Right lobe of liver (tissue), 6 donors: ENCODE measurements at regions not wholly inside any gene's neighbourhood (a gene's known extent, or its start where the extent isn't known, plus 50 kb on each side); places are given as distances from the start of the nearest gene placed in this dataset.

Source experiments
- ATAC-seq, 4 donors: fragments of 200-7000 bp; cut with Tn5 transposase; one replicate each; pipeline ENCODE4 v1.9.1; 2020; ENCODE audit warnings: mild to moderate bottlenecking in 4 of 4, moderate library complexity in 4 of 4
- DNase-seq, 3 donors: peaks; one replicate each; pipeline ENCODE4 v3.0.0-alpha.2; 2020
- H3K27ac ChIP-seq, 3 donors: fragments of 200-600 bp; one replicate each; pipeline ENCODE4 v1.8.0; 2022
- H3K27me3 ChIP-seq, 2 donors: fragments of 200-600 bp; one replicate each; pipeline ENCODE4 v1.8.0; 2022
- H3K36me3 ChIP-seq, 4 donors: fragments of 200-600 bp; sonication (generic) in 1 of 4; one replicate each; pipeline versions ENCODE4 v1.5.1 to v1.8.0; 2017 to 2022; ENCODE audit warnings: control low read depth in 1 of 4
- H3K4me1 ChIP-seq, 4 donors: fragments of 200-600 bp; sonication (generic) in 1 of 4; one replicate each; pipeline versions ENCODE4 v1.5.1 to v1.8.0; 2017 to 2022; ENCODE audit warnings: control low read depth in 1 of 4
- H3K4me3 ChIP-seq, 3 donors: fragments of 200-600 bp; one replicate each; pipeline ENCODE4 v1.8.0; 2022
- H3K9me3 ChIP-seq, 4 donors: fragments of 200-600 bp; sonication (generic) in 1 of 4; one replicate each; pipeline versions ENCODE4 v1.5.1 to v1.8.0; 2017 to 2022; ENCODE audit warnings: control low read depth in 1 of 4
- POLR2A ChIP-seq: fragments of 450-650 bp; IDR thresholded peaks from one replicate; pipeline ENCODE4 v1.6.1; 2017; ENCODE audit warnings: antibody characterized with exemption, mild to moderate bottlenecking
- WGBS: methylation state at CpG from one replicate; pipeline ENCODE4 v1.1.6; 2018; ENCODE audit warnings: low coverage, low lambda C conversion rate; ENCODE audit not compliant: insufficient coverage; ENCODE audit errors: missing lambda C conversion rate; 5-methylcytosine and 5-hydroxymethylcytosine counted together
- intact Hi-C, 2 donors: fragments of 100-400 bp; cut with DNase I; formaldehyde crosslinking; loops; one replicate each; pipeline versions ENCODE4 v1.11.2 to v1.14.1; 2022
- TF ChIP-seq, protein P1 (sequence below), 4 donors: fragments of 200-600 bp in 3 of 4; fragments of 450-650 bp in 1 of 4; IDR thresholded peaks; one replicate each; pipeline versions ENCODE4 v1.5.1 to v1.8.0; 2016 to 2022; ENCODE audit warnings: antibody characterized with exemption in 4 of 4, mild to moderate bottlenecking in 2 of 4
- donor health status: DM: no; HTN: yes; CAD: no.
- donor health status: DM: no; HTN: no; CAD: no.
- donor health status: DM: no; HTN: no; CAD: no.
- donor health status: DM: no; HTN: yes; CAD: no.
- donor health status: DM: no; HTN: yes; CAD: no.

DNA sequence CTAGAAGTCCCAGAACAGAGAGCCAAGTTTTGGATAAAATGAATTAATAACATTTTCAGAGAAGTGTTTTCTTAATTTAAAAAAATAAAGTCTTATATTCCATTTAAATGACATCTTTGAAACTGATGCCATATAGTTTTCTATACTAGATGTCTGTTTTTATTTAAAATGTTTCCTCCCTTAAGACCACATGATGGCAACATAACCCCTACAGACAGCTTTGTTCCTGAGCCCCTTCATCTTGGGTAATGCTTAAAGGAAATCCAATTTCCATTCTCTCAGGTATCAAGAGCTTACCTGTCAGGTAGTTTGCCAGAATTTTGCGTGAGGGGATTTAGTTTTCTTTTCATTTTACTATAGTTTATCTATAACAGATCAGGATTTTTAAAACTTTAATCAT lies 181.4 kb upstream of the UGT8 start:
- DNase-seq, result no peak
- intact Hi-C loops, result no loop called here
- no peak for ATAC-seq

DNA sequence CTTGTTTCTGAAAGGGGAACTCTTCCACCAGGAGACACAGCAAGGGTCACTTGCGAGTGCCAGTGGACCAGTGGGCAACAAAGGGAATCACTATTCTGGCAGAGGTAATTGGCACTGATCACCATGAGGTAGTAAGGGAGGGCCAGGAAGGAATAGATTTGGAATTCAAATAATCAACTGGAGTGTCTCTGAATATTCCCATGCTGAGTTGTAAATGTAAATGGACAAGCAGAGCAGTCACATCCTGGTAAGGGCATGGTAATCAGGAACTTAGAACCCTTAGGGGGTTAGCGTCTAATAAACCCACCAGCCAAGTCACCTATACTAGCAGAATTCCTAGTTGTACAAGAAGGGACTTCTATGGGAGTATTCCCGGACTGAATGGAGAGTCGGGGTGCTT lies 178.5 kb upstream of the UGT8 start:
- Histone ChIP-seq H3K9me3 (no peaks in the 10 kb centered on the region), H3K4me3 (no peak overlapping the region), H3K27me3 (no peaks in the 10 kb centered on the region), H3K36me3 (no peaks in the 10 kb centered on the region), H3K27ac (no peak overlapping the region), H3K4me1 (no peaks in the 10 kb centered on the region)
- DNase-seq, result no peak
- 68% methylated on average over 4 of the region's 4 CpGs for WGBS
- ATAC-seq, result no peak
- no peak for TF ChIP-seq POLR2A
- TF ChIP-seq, protein P1, sequence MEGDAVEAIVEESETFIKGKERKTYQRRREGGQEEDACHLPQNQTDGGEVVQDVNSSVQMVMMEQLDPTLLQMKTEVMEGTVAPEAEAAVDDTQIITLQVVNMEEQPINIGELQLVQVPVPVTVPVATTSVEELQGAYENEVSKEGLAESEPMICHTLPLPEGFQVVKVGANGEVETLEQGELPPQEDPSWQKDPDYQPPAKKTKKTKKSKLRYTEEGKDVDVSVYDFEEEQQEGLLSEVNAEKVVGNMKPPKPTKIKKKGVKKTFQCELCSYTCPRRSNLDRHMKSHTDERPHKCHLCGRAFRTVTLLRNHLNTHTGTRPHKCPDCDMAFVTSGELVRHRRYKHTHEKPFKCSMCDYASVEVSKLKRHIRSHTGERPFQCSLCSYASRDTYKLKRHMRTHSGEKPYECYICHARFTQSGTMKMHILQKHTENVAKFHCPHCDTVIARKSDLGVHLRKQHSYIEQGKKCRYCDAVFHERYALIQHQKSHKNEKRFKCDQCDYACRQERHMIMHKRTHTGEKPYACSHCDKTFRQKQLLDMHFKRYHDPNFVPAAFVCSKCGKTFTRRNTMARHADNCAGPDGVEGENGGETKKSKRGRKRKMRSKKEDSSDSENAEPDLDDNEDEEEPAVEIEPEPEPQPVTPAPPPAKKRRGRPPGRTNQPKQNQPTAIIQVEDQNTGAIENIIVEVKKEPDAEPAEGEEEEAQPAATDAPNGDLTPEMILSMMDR (IDR thresholded peaks at IDR 0.05), result no peak
- intact Hi-C loops, result no loop called here

More for the DNA sequence above, 181.4 kb upstream of the UGT8 start:
- Histone ChIP-seq H3K9me3 (no peaks in the 10 kb centered on the region), H3K4me1 (no peaks in the 10 kb centered on the region), H3K27me3 (no peaks in the 10 kb centered on the region), H3K4me3 (no peak overlapping the region), H3K36me3 (no peaks in the 10 kb centered on the region), H3K27ac (no peak overlapping the region)
- WGBS, result 25% methylated on average over 1 of the region's 1 CpG
- TF ChIP-seq POLR2A, result no peak
- TF ChIP-seq, protein P1 (IDR thresholded peaks at IDR 0.05), result no peak

DNA sequence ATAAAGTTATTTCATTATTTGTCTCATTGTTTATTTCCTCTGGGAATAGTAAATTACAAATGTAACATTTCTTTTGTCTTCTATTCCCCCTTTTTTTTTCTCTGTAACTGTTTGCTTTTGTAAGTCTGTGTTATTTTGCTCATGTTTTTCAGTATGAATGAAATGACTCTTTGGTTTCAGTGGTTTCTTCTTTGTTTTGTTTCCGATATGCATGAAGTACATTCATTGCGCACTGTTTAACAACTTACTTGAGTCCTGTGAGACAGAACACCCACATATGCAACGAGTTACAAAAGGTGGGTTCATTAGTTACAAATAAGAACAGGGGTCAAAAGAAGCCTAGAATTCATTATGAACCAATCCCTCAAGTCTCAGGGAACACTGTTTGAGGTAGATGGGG lies 175.0 kb upstream of the UGT8 start:
- H3K9me3 ChIP-seq, result no peaks in the 10 kb centered on the region
- H3K27me3 ChIP-seq, result no peaks in the 10 kb centered on the region
- TF ChIP-seq POLR2A, result no peak
- TF ChIP-seq, protein P1 (IDR thresholded peaks at IDR 0.05), result no peak
- DNase-seq (no peak), ATAC-seq (no peak)
- H3K36me3 ChIP-seq, result no peaks in the 10 kb centered on the region
- no peak overlapping the region for H3K4me3 ChIP-seq
- intact Hi-C loops, result no loop called here
- no peaks in the 10 kb centered on the region for H3K4me1 ChIP-seq
- no peak overlapping the region for H3K27ac ChIP-seq
- 43% methylated on average over 3 of the region's 3 CpGs for WGBS

GRCh38 chr4:114435116-114435515 lies 163.5 kb upstream of the UGT8 start:
- DNase-seq (no peak), ATAC-seq (no peak)
- TF ChIP-seq, protein P1 (IDR thresholded peaks at IDR 0.05), result no peak
- TF ChIP-seq POLR2A, result no peak
- Histone ChIP-seq H3K4me1 (no peaks in the 10 kb centered on the region), H3K36me3 (no peaks in the 10 kb centered on the region), H3K9me3 (no peaks in the 10 kb centered on the region), H3K27ac (no peak overlapping the region), H3K4me3 (no peak overlapping the region), H3K27me3 (no peaks in the 10 kb centered on the region)
- intact Hi-C loops, result no loop called here
- no CpG with 5 or more reads among the region's 1 CpG for WGBS

DNA sequence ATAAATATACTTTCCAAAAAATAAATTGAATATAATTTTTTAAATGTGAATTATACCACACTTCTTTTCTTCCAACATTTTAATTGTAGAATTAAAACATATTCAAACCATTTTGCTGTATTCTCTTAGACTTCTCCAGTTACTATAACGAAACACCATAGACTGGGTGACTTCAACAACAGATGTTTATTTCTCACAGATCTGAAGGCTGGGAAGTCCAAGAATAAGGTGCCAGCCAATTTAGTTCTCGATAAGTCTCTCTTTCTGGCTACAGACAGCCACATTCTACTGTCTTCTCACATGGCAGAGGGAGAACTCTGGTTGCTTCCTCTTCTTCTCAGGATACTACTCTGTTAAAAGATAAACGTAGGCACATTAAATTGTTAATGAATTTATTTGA lies 155.8 kb upstream of the UGT8 start:
- H3K4me1 ChIP-seq, result no peaks in the 10 kb centered on the region
- no peak overlapping the region for H3K27ac ChIP-seq
- no peaks in the 10 kb centered on the region for H3K9me3 ChIP-seq
- H3K36me3 ChIP-seq, result no peaks in the 10 kb centered on the region
- no peak for DNase-seq
- intact Hi-C loops, result no loop called here
- 18% methylated on average over 3 of the region's 3 CpGs for WGBS
- ATAC-seq, result no peak
- H3K27me3 ChIP-seq, result no peaks in the 10 kb centered on the region
- no peak overlapping the region for H3K4me3 ChIP-seq
- no peak for TF ChIP-seq POLR2A
- TF ChIP-seq, protein P1 (IDR thresholded peaks at IDR 0.05), result no peak
